ENCODE measurements at regions not wholly inside any gene's neighbourhood (a gene's known extent, or its start where the extent isn't known, plus 50 kb on each side); places are given as distances from the start of the nearest gene placed in this dataset.

DNA sequence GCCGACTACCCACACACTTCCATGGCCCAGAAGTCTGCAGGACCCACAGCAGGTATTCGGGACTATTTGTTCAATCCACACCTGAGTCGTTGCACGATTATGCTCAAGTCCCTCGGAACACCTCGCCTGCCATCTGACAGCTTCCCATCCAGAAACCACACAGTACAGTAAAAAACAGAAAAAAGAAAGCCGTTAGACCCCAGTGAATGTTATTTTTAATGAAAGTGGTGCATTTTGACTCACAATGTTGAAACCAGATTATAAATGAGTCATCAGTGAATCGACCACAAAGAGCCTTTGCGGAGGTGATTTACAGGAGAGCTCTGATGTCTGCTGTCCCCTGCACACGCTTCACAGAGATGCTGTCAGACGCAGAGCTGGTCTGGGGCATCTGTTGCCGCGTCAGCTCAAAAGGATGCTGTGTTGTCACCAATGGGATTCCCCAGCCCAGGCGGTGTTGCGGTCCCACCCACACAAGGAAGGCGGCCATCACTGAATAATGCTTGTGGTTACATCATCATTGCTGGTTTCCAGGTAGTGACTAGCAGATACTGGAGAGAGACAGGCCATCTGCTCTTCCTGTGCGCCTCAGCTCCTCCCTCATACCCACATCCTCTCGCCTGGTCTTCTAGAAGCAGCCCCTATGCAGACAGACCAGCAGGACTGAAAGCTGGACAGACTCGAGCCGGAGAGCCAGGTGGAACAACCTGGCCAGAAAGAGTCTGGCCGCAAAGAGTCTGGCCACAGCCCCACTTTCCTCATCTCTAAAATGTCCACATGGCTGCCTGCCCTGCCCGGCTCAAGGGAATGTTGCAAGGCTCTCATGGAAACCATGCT lies 116.8 kb downstream of the TOMM20 start (continued):
- no peak for TF ChIP-seq ZNF23 (tag by site-specific recombination; IDR thresholded peaks at IDR 0.05; ENCODE audit: borderline replicate concordance)
- TF ChIP-seq ZNF600 (tag by site-specific recombination; IDR thresholded peaks at IDR 0.05), result no peak
- TF ChIP-seq, protein P1, sequence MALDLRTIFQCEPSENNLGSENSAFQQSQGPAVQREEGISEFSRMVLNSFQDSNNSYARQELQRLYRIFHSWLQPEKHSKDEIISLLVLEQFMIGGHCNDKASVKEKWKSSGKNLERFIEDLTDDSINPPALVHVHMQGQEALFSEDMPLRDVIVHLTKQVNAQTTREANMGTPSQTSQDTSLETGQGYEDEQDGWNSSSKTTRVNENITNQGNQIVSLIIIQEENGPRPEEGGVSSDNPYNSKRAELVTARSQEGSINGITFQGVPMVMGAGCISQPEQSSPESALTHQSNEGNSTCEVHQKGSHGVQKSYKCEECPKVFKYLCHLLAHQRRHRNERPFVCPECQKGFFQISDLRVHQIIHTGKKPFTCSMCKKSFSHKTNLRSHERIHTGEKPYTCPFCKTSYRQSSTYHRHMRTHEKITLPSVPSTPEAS (tag by site-specific recombination; IDR thresholded peaks at IDR 0.05), result peak; percentile 57
- TF ChIP-seq ZBTB7A (tag by site-specific recombination; IDR thresholded peaks at IDR 0.05; ENCODE audit: low read depth), result no peak
- TF ChIP-seq ZNF211 (tag by site-specific recombination; IDR thresholded peaks at IDR 0.05; ENCODE audit: low read depth), result no peak
- peak; percentile 63 for TF ChIP-seq SP3 (tag by site-specific recombination; IDR thresholded peaks at IDR 0.05)
- TF ChIP-seq, protein P2, sequence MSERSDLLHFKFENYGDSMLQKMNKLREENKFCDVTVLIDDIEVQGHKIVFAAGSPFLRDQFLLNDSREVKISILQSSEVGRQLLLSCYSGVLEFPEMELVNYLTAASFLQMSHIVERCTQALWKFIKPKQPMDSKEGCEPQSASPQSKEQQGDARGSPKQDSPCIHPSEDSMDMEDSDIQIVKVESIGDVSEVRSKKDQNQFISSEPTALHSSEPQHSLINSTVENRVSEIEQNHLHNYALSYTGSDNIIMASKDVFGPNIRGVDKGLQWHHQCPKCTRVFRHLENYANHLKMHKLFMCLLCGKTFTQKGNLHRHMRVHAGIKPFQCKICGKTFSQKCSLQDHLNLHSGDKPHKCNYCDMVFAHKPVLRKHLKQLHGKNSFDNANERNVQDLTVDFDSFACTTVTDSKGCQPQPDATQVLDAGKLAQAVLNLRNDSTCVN (tag by site-specific recombination; optimal IDR thresholded peaks at IDR 0.05), result no peak
- peak; percentile 88 for TF ChIP-seq ZFHX2 (tag by site-specific recombination; conservative IDR thresholded peaks at IDR 0.05)
- TF ChIP-seq, protein P3, sequence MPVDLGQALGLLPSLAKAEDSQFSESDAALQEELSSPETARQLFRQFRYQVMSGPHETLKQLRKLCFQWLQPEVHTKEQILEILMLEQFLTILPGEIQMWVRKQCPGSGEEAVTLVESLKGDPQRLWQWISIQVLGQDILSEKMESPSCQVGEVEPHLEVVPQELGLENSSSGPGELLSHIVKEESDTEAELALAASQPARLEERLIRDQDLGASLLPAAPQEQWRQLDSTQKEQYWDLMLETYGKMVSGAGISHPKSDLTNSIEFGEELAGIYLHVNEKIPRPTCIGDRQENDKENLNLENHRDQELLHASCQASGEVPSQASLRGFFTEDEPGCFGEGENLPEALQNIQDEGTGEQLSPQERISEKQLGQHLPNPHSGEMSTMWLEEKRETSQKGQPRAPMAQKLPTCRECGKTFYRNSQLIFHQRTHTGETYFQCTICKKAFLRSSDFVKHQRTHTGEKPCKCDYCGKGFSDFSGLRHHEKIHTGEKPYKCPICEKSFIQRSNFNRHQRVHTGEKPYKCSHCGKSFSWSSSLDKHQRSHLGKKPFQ (tag by site-specific recombination; IDR thresholded peaks at IDR 0.05), result no peak
- TF ChIP-seq ZNF560 (tag by site-specific recombination; IDR thresholded peaks at IDR 0.05; ENCODE audit: borderline replicate concordance), result no peak
- TF ChIP-seq KLF1 (tag by site-specific recombination; IDR thresholded peaks at IDR 0.05), result peak; percentile 14; the same call in 1 of the 2 replicates
- no peak; the same call in 1 of the 2 replicates for TF ChIP-seq ZSCAN23 (tag by site-specific recombination; IDR thresholded peaks at IDR 0.05)
- no peak for TF ChIP-seq ZNF10 (tag by site-specific recombination; IDR thresholded peaks at IDR 0.05)
- TF ChIP-seq, protein P4, sequence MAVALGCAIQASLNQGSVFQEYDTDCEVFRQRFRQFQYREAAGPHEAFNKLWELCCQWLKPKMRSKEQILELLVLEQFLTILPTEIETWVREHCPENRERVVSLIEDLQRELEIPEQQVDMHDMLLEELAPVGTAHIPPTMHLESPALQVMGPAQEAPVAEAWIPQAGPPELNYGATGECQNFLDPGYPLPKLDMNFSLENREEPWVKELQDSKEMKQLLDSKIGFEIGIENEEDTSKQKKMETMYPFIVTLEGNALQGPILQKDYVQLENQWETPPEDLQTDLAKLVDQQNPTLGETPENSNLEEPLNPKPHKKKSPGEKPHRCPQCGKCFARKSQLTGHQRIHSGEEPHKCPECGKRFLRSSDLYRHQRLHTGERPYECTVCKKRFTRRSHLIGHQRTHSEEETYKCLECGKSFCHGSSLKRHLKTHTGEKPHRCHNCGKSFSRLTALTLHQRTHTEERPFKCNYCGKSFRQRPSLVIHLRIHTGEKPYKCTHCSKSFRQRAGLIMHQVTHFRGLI (tag by site-specific recombination; IDR thresholded peaks at IDR 0.05), result no peak
- peak; percentile 88 for TF ChIP-seq SCRT2 (tag by site-specific recombination; IDR thresholded peaks at IDR 0.05)
- TF ChIP-seq ZNF623 (tag by site-specific recombination; IDR thresholded peaks at IDR 0.05), result no peak
- no peak for TF ChIP-seq ZNF670 (tag by site-specific recombination; IDR thresholded peaks at IDR 0.05; ENCODE audit: low read depth)
- no peak for TF ChIP-seq ZNF341 (tag by site-specific recombination; IDR thresholded peaks at IDR 0.05; ENCODE audit: low read depth)
- TF ChIP-seq OSR2 (tag by site-specific recombination; IDR thresholded peaks at IDR 0.05), result no peak
- TF ChIP-seq, protein P5, sequence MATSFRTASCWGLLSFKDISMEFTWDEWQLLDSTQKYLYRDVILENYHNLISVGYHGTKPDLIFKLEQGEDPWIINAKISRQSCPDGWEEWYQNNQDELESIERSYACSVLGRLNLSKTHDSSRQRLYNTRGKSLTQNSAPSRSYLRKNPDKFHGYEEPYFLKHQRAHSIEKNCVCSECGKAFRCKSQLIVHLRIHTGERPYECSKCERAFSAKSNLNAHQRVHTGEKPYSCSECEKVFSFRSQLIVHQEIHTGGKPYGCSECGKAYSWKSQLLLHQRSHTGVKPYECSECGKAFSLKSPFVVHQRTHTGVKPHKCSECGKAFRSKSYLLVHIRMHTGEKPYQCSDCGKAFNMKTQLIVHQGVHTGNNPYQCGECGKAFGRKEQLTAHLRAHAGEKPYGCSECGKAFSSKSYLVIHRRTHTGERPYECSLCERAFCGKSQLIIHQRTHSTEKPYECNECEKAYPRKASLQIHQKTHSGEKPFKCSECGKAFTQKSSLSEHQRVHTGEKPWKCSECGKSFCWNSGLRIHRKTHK (tag by site-specific recombination; IDR thresholded peaks at IDR 0.05), result no peak
- TF ChIP-seq ZNF324 (tag by site-specific recombination; IDR thresholded peaks at IDR 0.05), result peak; percentile 18
- TF ChIP-seq, protein P6, sequence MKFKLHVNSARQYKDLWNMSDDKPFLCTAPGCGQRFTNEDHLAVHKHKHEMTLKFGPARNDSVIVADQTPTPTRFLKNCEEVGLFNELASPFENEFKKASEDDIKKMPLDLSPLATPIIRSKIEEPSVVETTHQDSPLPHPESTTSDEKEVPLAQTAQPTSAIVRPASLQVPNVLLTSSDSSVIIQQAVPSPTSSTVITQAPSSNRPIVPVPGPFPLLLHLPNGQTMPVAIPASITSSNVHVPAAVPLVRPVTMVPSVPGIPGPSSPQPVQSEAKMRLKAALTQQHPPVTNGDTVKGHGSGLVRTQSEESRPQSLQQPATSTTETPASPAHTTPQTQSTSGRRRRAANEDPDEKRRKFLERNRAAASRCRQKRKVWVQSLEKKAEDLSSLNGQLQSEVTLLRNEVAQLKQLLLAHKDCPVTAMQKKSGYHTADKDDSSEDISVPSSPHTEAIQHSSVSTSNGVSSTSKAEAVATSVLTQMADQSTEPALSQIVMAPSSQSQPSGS (tag by site-specific recombination; IDR thresholded peaks at IDR 0.05; ENCODE audit: low read depth), result peak; percentile 83
- no peak for TF ChIP-seq ZNF549 (tag by site-specific recombination; IDR thresholded peaks at IDR 0.05)
- peak; percentile 53; the same call in 1 of the 2 replicates for TF ChIP-seq ZNF24 (tag by site-specific recombination; IDR thresholded peaks at IDR 0.05)
- TF ChIP-seq ZNF548 (tag by site-specific recombination; IDR thresholded peaks at IDR 0.05), result no peak
- no peak for TF ChIP-seq OVOL3 (tag by site-specific recombination; IDR thresholded peaks at IDR 0.05)
- no peak for TF ChIP-seq ZNF132 (tag by site-specific recombination; IDR thresholded peaks at IDR 0.05; ENCODE audit: borderline replicate concordance)
- no peak for TF ChIP-seq ZNF433 (tag by site-specific recombination; IDR thresholded peaks at IDR 0.05; ENCODE audit: low read depth)
- no peak for TF ChIP-seq ZNF664 (tag by site-specific recombination; IDR thresholded peaks at IDR 0.05)
- TF ChIP-seq ZNF311 (tag by site-specific recombination; IDR thresholded peaks at IDR 0.05; ENCODE audit: borderline replicate concordance), result no peak
- TF ChIP-seq ZNF394 (tag by site-specific recombination; IDR thresholded peaks at IDR 0.05; ENCODE audit: borderline replicate concordance), result no peak
- TF ChIP-seq ZNF354C (tag by site-specific recombination; IDR thresholded peaks at IDR 0.05; ENCODE audit: borderline replicate concordance, low read depth), result no peak

All from HEK293 (cell line).